HT-29 (cell line): ENCODE measurements at regions not wholly inside any gene's neighbourhood (a gene's known extent, or its start where the extent isn't known, plus 50 kb on each side); places are given as distances from the start of the nearest gene placed in this dataset.

ENCODE experiments used
- DNase-seq: peaks from one replicate; pipeline ENCODE4 v3.0.0-alpha.2; 2015; ENCODE audit warnings: low spot score

DNA sequence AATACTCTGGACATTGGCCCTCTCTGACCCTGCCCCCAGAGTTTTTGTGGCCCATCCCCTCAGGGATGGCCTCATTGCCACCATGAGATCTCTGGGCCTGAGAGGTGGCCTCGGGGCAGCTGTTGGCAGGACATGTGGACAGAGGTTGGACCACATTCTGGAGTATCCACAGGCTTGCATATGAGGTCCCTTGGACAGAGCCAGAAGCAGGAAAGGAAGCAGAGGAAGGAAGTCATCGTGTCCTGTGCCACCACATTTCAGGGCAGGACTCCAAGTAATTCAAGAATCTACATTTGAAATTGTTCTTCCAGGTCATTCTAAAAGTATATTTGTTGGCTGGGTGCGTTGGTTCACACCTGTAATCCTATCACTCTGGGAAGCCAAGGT, 95.9 kb upstream of the PPP2R5A start:
- no peak for DNase-seq

DNA sequence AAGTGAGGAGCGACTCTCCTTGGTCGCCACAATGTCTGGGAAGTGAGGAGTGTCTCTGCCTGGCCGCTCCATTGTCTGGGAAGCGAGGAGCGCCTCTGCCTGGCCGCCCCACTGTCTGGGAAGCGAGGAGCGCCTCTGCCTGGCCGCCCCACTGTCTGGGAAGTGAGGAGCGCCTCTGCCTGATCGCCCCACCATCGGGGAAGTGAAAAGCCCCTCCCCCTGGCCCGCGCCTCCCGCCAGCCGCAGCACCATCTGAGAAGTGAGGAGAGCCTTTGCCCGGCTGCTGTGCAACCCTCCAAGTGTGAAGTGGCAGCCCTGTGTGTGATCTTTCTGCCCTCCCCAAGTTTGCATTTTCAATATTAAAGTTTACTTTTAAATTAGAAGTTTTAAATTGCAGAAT, 95.0 kb upstream of the PPP2R5A start:
- DNase-seq, result no peak

DNA sequence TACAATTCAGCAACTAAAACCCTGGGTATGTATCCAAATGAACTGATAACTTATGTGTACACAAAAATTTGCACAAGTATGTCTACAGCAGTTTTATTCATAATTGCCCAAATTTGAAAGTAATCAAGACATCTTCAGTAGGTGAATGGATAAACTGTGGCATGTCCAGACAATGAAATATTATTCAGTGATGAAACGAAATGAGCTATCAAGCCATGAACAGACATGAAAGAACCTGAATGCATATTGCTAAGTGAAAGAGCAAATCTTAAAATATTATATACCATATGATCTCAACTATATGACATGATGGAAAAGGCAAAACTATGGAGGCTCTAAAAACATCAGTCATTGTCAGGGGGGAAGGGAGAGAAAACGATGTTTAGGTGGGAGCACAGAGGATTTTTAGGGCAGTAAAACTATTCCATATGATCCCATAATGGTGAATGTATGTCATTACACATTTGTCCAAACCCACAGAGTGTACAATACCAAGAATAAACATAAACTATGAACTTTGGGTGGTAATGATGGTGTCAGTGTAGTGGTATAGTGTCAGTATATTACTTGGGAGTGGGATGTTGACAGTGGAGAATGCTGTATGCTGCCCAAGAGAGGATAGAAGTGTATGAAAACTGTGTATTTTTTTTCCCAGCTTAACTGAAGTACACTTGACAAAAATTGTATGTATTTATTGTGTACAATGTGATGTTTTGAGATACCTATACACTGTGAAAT, 92.8 kb upstream of the PPP2R5A start:
- DNase-seq, result no peak

DNA sequence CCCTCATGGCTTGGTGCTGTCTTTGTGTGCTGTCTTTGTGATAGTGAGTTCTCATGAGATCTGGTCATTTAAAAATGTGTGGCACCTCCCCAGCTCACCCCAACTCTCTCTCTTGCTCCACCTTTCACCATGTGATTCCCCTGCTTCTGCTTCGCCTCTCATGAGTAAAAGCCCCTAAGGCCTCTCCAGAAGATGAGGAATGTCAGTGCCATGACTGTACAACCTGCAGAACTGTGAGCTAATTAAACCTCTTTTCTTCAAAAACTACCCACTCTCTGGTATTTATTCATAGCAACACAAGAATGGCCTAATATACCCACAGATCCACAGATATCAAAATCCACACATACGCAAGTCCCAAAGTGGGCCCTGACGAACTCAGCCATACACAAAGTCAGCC, 88.9 kb upstream of the PPP2R5A start:
- no peak for DNase-seq

DNA sequence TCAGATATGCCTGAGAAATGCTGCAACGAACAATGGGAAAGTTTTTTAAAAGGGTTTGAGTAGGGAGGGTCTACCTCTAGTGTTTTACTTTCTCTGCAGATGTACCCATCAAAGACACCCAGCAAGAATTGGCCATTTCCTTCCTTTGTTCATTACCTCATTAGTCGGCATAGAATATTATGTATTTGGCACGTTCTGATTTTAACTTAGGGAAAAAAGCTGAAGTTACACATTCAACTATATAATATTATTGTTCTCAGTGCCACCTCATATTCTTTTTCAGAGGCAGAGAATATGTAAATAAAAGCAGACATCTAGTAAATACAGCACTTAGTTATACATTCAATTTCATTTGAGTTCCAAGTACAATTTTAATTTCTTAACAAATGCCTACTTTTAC, 83.7 kb upstream of the PPP2R5A start:
- DNase-seq, result no peak

DNA sequence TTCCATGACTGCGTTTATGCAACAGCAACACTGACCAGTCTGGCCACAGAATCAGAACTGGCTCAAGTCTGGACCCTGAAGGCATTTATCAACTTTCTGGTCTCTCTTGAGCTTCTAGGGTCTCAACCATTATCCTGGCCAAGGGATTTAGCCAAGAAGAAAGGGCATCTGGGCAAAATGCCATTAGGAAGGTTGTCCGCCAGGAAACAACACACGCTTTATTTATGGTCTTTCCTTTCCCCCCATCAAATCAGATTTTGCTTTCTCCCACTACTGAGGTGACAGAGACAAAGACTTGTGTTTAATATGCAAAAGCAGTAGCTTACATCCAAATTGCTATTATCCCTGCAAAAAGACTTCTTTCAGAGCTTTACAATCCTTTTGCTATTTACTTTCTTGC, 81.6 kb upstream of the PPP2R5A start:
- DNase-seq, result no peak

DNA sequence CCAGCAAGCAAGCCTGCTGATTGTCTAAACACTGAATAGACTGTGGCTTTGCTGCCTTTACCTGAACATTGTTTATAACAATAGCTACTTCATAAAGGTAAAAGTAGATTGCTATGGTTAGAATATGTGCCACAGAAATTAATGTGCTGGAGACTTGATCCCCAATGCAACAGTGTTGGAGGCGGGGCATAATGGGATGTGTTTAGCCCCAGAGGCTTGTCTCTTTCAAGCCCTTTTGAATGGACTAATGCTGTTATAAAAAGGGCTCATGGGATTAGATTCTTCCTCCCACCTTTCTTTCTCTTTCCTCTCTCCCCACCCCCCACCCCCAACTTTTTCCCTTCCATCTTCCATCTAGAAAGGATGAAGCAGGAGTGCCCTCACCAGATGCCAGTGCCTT, 80.2 kb upstream of the PPP2R5A start:
- no peak for DNase-seq

DNA sequence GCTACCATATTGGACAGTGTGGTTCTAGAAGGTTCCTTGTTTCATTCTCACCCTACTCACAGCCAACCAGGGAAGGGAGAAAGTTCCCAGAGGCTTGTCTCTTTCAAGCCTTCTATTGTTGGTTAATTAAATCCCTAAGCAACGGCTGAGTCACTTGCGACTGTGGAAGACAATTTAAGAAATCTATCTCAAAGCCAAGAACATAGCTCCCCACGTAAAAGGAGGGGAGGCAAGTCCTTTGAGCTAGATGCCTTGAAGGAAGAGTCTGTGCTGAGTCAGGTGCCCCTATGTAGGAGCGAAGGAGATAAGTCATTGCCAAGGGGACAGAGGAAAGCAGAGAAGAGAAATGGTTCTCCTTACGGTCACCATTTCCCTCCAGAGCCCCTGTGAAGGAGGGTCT, 79.4 kb upstream of the PPP2R5A start:
- DNase-seq, result no peak

DNA sequence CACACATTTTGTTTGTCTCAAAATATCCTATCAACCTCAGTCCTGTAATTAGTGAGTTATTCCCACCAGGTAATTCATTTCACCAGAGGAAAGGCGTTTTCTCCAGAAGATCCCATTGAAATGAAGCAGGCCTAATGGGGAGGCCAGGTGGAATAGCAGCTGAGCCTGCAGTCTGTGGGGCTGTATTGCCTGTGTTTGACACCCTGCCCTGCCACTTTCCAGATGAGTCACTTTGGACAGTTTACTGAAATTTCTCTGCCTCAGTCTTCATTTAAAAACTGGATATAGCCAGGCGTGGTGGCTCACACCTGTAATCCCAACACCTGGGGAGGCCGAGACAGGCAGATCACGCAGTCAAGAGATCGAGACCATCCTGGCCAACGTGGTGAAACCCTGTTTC, 78.1 kb upstream of the PPP2R5A start:
- no peak for DNase-seq

DNA sequence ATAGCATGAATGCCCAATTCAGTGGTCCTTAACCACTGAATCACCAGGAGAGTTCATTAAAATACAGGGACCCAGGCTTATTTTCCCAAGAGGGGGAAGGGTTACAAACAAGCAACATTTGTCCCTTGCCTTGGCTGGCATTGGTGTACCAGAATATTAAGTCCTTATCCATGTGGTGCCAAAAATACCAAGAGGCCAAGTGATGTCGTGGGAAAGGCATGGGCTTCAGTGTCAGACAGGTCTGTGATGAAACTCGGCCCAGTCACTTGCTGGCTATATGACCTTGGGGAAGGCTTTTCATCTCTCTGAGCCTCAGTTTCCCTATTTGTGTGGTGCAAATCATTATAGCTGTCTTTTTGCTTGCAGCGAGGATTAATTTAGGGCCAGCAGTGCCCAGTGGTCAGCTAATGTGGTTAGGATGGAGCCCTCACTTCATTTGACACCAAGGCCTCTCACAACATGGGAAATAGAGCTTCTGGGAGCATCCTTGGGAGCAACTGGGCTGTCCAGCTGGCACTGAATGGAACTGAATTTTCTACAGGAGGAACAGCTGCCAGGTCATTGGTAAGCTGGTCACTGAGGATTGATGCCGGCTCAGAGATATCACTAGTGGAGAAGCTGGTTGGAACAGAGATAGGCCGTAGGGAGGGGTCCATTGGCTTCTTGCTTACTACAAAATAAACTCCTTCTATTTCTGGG, 77.2 kb upstream of the PPP2R5A start:
- no peak for DNase-seq

DNA sequence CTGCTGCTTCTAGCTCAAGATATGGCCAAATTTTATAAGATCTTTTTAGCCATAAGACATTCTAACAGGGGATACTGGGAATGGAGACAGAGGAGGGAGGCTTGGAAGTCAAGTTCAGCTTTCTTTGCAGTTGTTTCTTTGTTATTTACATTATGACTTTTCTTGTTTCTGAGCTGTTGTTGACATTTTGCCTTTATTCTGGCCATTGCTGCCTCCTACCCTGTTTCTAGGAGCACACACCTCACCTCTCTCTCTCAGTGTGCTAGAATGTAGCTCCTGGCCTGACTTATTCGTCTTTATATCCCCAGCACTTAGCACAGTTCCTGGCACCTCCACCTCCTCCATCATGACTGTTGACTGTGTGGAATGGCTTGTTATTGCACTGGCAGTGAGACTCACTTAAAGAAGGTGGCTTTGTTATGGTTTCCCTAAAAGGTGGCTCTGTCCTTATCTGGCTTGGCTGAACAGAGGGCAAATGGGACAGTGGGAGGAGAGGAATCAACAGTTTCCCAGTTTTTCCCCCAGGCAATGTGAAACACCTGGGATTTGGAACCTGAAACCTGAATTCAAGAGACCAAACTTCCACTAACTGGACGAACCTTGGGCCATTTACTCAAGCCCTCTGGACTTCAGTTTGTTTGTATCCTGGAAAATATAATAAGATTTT, 76.1 kb upstream of the PPP2R5A start:
- DNase-seq, result no peak

DNA sequence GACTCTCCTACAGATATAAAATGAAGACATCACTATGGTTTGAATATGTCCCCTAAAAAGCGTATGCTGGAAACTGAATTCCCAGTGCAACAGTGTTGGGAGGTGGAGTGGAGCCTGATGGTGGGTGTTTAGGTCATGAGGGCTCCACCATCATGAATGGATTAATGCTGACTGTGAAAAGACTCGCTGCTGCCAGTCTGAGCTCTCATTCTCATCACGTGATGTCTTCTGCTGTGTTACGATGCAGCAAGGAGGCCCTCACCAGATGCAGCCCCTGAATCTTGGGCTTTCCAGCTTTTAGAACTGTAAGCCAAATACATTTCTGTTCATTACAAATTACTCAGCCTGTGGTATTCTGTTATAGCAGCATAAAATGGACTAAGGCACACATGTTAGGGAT, 73.8 kb upstream of the PPP2R5A start:
- DNase-seq, result no peak

DNA sequence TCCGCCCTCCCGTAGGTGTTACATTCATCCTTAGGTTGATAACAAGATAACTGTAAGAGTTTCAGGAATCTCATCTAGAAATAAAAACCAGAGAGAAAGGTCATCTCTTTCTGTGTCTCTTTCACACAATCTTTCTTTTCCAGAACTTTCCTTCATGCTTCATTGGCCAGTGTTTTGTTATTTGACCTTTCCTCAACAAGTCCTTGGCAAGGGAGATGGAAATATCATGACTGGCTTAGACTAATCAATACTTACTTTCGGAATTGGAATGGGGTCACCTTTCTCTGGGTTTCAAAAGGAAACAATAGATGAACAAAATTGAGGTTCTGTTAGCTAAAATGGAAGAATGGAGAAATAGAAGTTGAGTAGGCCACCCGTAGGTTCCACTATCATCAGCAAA, 72.9 kb upstream of the PPP2R5A start:
- DNase-seq, result no peak

DNA sequence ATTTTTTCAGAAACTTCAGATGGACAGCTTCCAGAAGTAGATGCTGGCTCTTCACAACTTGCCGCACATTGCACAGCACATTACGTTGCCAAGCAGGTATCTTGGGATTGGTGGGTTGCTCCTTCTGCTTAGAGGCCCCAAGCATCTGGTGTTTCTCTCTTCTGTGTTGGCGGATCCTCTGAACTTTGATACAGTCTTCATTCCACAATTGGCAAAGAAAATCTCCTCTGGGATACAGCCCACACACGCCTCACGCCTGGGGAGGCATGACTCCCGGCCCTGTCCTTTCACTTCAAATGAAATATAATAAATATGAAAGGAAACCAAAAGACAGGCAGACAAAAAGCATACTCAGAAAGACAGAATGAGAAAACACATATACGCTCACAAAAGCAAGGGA, 72.3 kb upstream of the PPP2R5A start:
- no peak for DNase-seq

DNA sequence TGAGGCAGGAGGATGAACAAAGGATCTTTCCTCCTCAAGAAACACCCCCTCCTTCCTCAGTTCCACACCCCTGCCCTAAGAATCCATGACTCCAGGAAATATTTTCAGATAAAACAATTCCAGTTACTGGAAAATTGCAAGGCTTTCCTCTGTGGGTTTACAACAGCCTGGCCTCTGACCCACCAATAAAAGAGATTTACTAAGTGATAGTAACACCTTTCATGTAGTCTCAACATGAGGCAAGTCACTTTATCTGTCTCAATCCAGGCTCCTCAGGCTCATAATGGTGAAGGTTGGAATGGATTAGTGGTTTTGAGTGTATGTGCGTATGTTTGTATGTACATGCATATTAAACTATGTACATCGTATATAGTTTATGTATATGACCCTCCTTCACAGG, 71.4 kb upstream of the PPP2R5A start:
- DNase-seq, result no peak

DNA sequence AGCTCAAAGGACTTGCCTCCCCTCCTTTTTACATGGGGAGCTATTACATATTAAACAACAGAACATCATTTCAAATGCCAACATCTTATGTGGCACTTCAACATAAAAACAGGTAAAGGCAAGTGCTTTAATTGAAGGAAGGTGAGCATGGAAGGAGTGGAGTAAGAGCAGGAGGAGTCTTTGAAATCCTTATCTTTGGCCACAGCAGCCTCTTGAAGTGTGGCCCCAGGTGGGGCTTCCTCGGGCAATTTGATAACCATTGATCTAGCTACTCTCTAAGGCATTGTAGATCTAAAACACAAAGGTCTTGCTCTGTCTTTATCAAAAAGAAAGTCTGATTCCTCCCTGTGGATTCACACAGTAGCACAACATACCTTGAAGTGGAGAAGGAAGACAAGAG, 70.9 kb upstream of the PPP2R5A start:
- no peak for DNase-seq

DNA sequence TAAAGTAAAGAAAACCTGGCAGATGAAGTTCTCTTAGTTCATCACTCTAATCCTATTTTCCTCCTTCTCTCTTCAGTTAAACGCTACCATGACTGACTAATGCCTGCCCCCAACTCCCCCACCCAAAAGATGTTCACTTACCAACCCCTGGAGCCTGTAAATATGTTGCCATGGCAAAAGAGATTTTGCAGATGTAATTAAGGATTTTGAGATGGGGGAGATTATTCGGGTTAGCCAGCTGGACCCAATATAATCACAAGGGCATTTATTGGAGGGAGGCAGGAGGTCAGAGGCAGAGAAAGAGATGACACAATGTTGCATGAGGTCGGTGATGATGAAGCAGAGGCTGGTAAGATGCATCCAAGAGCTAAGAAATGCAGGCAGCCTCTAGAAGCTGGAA, 69.3 kb upstream of the PPP2R5A start:
- no peak for DNase-seq

DNA sequence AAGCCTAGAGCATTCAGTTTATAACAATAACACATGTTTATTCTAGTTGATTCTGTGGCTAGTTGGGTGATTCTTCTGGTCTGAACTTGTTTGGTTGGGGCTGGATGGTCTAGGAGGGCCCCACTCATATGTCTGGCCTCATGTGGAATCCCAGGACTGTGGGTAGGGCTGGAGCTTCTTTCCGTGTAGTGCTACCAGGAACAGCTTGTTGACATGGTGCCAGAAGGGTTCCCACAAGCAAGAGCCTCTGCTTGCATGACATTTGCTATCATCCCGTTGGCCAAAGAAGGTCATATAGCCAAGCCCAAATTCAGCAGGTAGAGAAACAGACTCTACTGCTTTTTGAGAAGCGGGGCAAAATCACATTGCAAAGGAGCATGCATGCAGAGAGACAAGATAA, 67.6 kb upstream of the PPP2R5A start:
- no peak for DNase-seq

DNA sequence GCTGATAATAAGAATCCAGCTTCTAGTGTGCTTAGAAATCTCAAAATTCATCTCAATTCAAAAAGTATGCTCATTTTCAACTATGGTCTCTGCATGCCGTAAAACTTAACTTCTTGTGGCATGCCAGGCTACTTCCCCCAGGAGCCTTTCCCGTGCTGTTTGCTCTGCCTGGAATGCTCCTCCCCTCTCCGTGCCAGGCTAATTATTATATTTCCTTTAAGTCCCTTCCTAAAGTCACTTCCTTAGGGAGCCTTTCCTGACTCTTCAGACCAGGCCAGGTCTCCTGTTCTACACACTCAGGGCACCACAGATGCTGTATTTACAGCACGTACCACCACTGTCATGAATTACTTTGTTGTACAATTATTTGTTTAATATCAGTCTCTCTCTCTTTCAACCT, 67.1 kb upstream of the PPP2R5A start:
- DNase-seq, result no peak

DNA sequence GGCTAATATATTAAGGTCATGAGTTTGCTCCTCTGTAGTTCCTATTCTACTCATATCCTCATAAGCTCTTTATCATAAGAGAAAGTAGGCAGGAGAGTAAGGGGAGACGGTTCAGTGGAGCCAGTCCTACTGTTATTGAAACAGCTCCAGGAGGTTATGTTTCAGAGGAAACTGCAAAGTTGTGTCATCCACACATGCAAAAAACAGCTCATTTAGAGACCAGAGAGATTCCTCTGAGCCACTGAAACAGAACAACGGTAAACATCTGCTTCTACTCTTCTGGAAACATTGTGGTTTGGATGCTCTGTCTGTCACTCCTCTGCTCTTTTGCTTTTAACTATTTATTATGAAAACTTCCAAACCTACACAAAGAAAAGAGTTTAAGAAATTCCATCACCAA, 66.3 kb upstream of the PPP2R5A start:
- DNase-seq, result no peak

DNA sequence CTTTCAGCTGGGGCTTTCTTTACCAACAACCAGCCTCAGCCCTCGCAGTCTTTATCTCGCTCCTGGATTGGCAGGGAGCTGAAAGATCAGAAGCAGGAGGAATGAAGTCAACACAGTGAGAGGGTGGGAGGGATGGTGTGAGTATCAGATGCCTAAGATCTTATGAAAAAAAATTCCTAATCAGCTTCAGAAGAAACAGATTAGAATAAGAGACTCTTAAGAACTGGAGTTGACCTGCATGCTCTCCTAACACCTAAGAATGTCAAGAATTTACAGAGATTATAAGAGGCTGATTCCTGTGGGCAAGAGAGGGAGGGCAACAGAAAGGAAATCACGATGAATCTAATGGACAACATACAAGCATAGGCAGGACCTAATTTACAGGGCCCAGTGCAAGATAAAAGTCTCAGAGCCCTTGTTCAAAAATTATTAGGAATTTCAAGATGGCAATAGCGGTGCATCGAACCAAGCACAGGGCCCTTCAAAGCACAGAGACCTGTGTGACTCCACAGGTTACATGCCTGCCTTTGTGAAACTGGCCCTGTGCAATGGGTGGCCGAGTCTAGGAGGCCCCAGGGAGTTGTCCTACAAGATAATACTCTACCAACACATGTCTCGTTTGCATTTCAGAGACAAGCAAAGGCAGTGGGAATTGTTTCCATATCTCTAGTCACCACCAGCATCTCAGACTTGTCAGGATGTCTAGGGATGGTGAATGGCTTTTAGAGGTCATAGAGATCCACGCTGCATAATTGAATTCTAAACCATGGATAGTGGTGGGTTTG, 65.3 kb upstream of the PPP2R5A start:
- DNase-seq, result no peak

DNA sequence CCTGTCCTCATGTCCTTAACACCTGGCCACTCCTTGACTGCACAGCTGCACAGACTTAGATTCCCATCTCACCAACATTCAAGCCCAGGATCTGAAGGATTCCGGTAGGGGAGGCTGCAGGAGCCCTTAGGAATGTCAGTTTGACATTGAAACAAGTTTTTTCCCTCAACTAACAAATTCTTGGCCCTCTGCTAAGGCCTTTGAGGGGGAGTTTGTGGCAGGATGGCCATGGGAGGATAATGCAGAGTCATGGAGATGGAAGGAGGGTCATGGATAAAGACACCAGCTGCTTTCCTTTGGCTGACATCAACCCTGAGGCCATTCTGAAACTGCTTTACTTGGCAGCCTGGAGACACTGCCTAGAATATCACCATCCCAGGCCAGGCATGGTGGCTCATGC, 63.4 kb upstream of the PPP2R5A start:
- DNase-seq, result no peak
